GM19324 (cell line): ENCODE measurements at regions not wholly inside any gene's neighbourhood (a gene's known extent, or its start where the extent isn't known, plus 50 kb on each side); places are given as distances from the start of the nearest gene placed in this dataset.
"Not testable (repeated sequence)": the region's sequence is repeated elsewhere in the genome, so short reads cannot be mapped to it uniquely, and the experiment has no call there.

Source experiments
- ATAC-seq: cut with Tn5 transposase; IDR thresholded peaks from one replicate; pipeline ENCODE4 v1.9.1; 2021; ENCODE audit warnings: mild to moderate bottlenecking, moderate library complexity; ENCODE audit not compliant: unreplicated experiment, low FRiP score

DNA sequence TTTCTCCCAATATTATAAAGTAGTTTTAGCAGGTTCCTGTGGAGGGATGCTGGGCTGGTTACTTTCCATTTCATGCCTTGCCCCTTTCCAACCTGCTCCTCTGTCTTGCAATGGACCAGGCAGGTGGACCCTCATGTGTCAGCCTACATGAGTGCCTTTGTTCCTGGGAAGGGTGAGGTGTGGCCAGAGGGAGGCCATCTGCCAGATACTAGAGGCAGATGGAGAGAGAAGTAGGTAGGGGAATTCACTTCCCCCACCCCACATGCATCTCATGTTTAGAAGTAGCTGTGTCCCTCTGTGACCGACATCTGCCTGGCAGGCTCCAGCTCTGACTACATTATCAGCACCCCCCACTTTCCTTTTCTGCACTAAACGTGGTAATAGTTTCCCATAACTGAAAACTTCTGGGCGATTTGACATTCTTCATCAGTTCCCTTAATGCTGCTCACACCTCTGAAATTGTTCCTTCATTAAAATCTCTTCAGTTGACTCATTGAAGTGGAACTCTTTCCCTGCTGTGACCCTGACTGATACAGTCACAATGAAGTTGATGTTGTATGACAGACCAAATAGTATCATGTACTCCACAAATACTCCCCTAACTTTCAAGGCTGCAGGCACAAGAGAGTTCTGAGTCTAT is 396.3 kb upstream of the FZD8 start:
- ATAC-seq, result no peak

- no peak for ATAC-seq
Measured at GRCh38 chr10:36036137-36036536, 394.0 kb upstream of the FZD8 start.

GRCh38 chr10:36033808-36034207 is 391.7 kb upstream of the FZD8 start:
- ATAC-seq, result no peak

DNA sequence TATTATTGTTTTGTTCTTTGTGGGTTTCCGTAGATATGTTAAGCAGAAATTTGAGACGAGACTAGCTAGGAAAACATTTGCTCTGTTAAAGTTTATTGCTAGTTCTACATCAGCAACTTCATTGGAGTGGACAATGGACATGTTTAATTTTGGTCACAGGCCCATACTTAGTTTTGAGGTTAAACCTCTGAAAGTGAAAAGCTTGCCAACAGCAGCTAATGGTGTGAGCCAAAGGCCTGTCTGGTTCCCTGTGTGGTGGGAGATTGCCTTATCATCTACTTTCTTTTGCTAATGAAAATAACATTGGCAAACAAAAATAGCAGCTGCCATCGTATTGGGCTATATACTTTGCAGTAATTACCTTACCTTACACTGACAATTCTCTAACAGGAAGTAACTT is 388.4 kb upstream of the FZD8 start:
- ATAC-seq, result no peak

GRCh38 chr10:36026656-36027390 is 384.7 kb upstream of the FZD8 start:
- ATAC-seq, result no peak

DNA sequence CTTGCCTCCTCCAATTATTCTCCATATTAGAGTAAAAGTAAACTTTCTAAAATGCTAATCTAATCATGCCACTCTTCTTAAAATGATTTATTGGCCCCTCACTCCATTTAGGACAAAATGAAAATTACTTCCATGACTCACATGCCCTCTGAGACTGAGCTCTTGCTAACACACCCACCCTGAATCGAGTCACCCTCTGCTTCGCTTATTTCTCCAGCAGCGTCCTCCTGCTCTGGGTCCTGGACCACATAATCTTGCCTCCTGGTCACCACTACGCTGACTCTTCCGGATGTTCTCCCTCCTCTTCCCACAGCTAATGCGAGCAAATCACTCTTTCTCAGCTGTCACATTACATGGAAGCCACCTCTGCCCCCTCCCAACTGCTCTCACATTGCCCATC is 384.0 kb upstream of the FZD8 start:
- ATAC-seq, result no peak

- no peak for ATAC-seq
Measured at GRCh38 chr10:36023939-36024338, 381.8 kb upstream of the FZD8 start.

GRCh38 chr10:36021096-36021495 is 379.0 kb upstream of the FZD8 start:
- no peak for ATAC-seq

DNA sequence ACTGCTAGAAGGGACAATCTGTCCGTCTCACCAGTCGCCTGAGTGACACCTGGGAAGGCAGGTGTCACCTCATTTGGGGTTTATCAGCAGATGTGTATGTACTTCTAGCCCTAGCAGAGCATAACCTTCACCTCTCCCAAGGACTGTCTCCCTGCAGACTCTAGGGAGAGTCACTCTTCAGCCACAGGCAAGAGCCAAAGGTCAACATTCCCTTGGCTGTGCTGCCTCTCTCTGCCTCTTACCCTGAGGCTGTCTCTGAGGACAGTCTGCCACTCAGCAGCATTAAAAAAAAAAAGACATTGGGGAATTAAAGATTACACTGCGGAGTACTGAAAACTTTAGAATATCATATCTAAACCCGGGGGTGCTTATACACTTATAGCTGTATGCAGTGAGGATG is 377.7 kb upstream of the FZD8 start:
- no peak for ATAC-seq

DNA sequence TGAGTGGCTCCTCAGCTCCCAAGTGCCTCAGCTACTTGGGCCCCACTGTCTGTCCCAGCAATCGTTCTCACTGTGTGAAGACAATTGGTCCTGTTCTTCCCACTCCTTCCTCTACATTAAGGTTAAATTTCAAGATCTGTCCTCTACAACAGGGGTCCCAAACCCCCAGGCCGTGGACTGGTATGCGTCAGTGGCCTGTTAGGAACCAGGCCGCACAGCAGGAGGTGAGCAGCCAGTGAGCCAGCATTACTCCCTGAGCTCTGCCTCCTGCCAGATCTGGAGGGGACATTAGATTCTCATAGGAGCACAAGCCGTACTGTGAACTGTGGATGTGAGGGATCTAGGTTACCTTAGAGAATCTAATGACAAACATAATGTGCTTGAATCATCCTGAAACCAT is 376.9 kb upstream of the FZD8 start:
- ATAC-seq, result no peak

- no peak for ATAC-seq
Measured at GRCh38 chr10:36017137-36017536, 375.0 kb upstream of the FZD8 start.

DNA sequence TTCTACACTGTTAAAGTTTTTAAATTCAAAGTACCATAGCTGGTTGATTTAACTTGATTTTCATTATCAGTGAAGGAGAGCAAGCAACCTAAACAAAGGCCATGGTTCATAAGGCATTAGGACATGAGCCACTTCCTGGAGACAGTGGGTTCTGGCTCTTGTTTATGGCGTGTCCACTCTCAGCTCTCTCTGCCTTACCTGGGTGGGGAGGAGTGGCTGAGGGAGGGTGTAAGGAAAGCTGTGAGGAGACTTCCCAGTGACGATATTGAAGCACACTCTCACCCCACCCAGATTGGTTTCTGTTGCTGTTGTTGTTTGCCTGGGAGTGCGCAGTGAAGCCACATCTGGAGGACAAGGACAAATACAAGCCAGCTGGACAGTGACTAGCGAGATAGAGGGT is 365.3 kb upstream of the FZD8 start:
- ATAC-seq, result no peak

DNA sequence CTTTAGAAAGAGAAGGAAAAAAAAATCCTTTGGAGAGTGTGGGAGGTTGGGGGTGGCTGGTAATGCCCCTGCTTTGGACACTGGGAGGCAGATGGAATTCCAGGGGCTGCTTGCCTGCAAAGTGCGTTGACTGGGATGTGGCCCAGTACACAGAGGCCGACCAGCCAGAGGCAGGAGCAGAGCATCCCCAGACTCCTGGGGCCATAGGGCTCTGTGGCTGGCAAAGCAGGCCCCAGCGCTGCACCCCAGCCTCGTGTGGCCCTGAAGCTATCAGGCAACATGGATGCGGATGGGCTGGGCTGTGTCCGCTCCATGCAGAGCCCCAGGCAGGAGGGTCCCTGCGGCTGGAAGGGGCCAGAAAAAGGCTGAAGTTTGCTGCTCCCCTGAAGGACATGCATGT is 361.6 kb upstream of the FZD8 start:
- no peak for ATAC-seq

DNA sequence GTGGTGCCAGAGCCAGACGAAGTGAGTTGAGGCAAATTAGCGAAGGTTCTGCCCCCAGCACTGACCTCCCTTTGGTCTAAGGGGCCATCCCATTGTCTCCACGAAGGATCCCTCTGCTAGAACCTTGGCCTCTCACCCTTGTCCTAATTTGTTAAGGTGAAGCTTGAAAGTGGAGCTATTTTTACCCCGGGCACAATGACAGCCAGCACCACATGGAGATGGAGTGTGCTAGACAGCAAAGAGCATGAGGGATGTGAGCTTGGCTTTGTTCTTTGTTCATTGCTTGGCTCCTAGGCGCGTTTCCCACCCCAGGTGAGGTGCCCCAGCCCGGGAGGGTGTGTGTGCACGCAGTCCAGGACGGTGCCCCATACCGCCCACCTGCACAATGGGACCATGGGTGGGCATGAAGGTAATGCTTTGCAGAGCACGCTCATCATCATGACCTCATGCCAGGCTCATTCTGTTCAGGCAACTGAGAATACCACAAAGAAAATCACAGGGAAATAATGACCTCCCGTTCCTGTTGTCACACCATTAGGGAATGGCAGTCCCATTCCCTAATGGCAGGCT is 361.0 kb upstream of the FZD8 start:
- ATAC-seq, result no peak

- ATAC-seq, result no peak
Measured at GRCh38 chr10:36002445-36002844, 360.3 kb upstream of the FZD8 start.

GRCh38 chr10:36000754-36001153 is 358.7 kb upstream of the FZD8 start:
- ATAC-seq, result not testable (repeated sequence)

DNA sequence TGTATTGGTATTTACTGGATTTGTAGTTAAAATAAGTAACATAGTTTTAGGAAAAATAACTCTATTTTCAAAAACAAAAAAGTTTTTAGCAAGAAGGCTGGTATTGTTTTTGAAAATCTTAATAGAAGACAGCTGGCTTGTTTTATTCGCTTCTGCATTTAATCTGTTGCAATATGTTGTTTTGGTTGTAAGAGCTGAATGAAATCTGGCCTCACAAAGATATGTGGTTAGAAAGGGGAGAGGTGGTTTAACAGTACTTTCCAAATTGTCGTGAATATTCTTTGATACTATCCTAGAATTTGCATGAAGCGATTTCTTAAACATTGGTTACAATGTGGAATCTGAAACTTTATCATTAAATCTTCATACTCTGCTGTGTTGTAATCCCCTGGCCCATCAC is 355.9 kb upstream of the FZD8 start:
- no peak for ATAC-seq

GRCh38 chr10:35995485-35995884 is 353.4 kb upstream of the FZD8 start:
- ATAC-seq, result no peak

DNA sequence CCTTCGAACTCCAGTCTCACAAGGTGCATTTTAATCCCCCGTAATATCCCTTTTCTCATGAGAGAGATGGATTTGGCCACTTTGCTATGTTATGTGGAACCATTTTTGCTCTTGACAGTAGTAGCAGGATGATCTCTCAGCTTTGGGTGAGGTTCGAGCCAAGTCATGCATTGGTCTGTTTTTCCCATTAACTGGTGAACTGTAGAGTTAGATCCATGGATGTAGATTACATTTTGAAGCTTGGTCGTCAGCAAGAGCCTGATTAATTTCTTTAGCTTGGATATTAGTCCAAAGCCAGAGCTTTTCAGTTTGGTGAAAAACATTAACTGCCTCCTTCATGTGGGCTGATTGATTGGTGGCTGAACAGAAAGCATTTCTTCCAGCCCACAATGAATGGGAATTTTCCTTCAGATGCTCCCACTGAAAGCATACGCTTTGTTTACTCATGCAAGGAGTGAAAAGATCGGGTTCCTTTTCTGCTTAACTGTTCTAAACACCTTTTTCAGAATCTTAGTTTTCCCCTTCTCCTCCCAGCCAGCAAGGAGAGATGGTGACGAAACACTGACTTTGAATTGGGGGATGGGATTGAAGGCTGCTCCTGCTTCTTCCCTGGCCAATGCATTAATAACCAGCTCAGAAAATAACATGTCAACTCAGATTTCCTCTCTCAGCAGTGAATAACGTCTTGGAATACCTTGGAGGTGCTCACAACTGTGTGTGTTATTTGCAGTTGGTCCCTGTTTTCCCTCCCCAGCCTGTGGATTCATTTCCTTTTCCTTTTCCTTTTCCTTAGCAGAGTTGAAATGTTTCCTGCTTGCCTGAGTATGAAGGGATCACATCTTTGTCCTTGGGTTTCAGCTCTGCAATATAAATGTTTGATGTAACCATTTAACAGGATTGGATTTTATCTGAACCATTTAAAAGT is 351.8 kb upstream of the FZD8 start:
- no peak for ATAC-seq

GRCh38 chr10:35992107-35992506 is 350.0 kb upstream of the FZD8 start:
- ATAC-seq, result no peak
